Osteoblast (primary cell): ENCODE measurements at regions not wholly inside any gene's neighbourhood (a gene's known extent, or its start where the extent isn't known, plus 50 kb on each side); places are given as distances from the start of the nearest gene placed in this dataset.

Source experiments
- DNase-seq: peaks from one replicate; pipeline ENCODE4 v3.0.0; 2011; ENCODE audit warnings: low spot score, mixed read lengths; ENCODE audit not compliant: insufficient read length; ENCODE audit errors: missing footprints
- H2AFZ ChIP-seq: 2 replicates; pipeline ENCODE4 v1.6.0; 2011; ENCODE audit warnings: mild to moderate bottlenecking, low read length
- H3K27ac ChIP-seq: 2 replicates; pipeline ENCODE4 v1.5.1; 2011; ENCODE audit warnings: mild to moderate bottlenecking, low read depth, low read length, moderate library complexity
- H3K27me3 ChIP-seq: 2 replicates; pipeline ENCODE4 v1.6.0; 2012; ENCODE audit warnings: mild to moderate bottlenecking, control low read depth, inconsistent platforms, low read length, moderate library complexity; ENCODE audit not compliant: insufficient read depth
- H3K36me3 ChIP-seq: 2 replicates; pipeline ENCODE4 v1.5.1; 2011; ENCODE audit warnings: mild to moderate bottlenecking, low read length, control low read depth, moderate library complexity; ENCODE audit not compliant: insufficient read depth
- H3K4me1 ChIP-seq: 2 replicates; pipeline ENCODE4 v1.5.1; 2011; ENCODE audit warnings: mild to moderate bottlenecking, low read length, control low read depth, moderate library complexity; ENCODE audit not compliant: insufficient read depth
- H3K4me2 ChIP-seq: 2 replicates; pipeline ENCODE4 v1.6.0; 2011; ENCODE audit warnings: mild to moderate bottlenecking, low read length; ENCODE audit not compliant: insufficient read depth
- H3K4me3 ChIP-seq: fragments of 200-600 bp; sonication (generic); 3 replicates; pipeline ENCODE4 v1.5.1; 2012; ENCODE audit warnings: mild to moderate bottlenecking, low read length, inconsistent platforms; ENCODE audit not compliant: insufficient read depth
- H3K79me2 ChIP-seq: 2 replicates; pipeline ENCODE4 v1.6.0; 2012; ENCODE audit warnings: mild to moderate bottlenecking, low read length, control low read depth, inconsistent platforms; ENCODE audit not compliant: insufficient read depth
- H3K9me3 ChIP-seq: 2 replicates; pipeline ENCODE4 v1.5.1; 2011; ENCODE audit warnings: low read depth, low read length, control low read depth
- H4K20me1 ChIP-seq: 2 replicates; pipeline ENCODE4 v1.6.0; 2012; ENCODE audit warnings: mild to moderate bottlenecking, low read length, control low read depth; ENCODE audit not compliant: insufficient read depth
- CTCF ChIP-seq: IDR thresholded peaks from 2 replicates; pipeline ENCODE4 v1.5.1; 2011; ENCODE audit warnings: mild to moderate bottlenecking, low read depth, low read length, moderate library complexity; ENCODE audit errors: extremely low read depth

GRCh38 chr18:67788310-67789164 lies 272.0 kb upstream of the DSEL start:
- no peak overlapping the region for H3K27ac ChIP-seq
- H4K20me1 ChIP-seq, result no peaks in the 10 kb centered on the region
- TF ChIP-seq CTCF, result no peak
- no peak overlapping the region for H3K4me2 ChIP-seq
- peaks cover 6% of the 10 kb centered on the region for H3K4me1 ChIP-seq
- H3K36me3 ChIP-seq, result no peaks in the 10 kb centered on the region
- no peak for DNase-seq
- peak overlapping the region; percentile 4 for H2AFZ ChIP-seq
- no peak overlapping the region for H3K4me3 ChIP-seq
- no peaks in the 10 kb centered on the region for H3K9me3 ChIP-seq
- H3K27me3 ChIP-seq, result no peaks in the 10 kb centered on the region
- H3K79me2 ChIP-seq, result no peaks in the 10 kb centered on the region

- H4K20me1 ChIP-seq, result no peaks in the 10 kb centered on the region
- H3K36me3 ChIP-seq, result no peaks in the 10 kb centered on the region
- H3K4me1 ChIP-seq, result peaks cover 16% of the 10 kb centered on the region
- peak overlapping the region; percentile 73 for H3K27ac ChIP-seq
- peak overlapping the region; percentile 22 for H3K4me2 ChIP-seq
- no peak for DNase-seq
- no peak overlapping the region for H3K4me3 ChIP-seq
- H2AFZ ChIP-seq, result peak overlapping the region; percentile 78
- no peaks in the 10 kb centered on the region for H3K9me3 ChIP-seq
- H3K79me2 ChIP-seq, result no peaks in the 10 kb centered on the region
- TF ChIP-seq CTCF, result no peak
- H3K27me3 ChIP-seq, result no peaks in the 10 kb centered on the region
Observed at GRCh38 chr18:67783196-67783946, 266.9 kb upstream of the DSEL start.

- no peaks in the 10 kb centered on the region for H3K36me3 ChIP-seq
- no peaks in the 10 kb centered on the region for H3K79me2 ChIP-seq
- no peak overlapping the region for H3K4me2 ChIP-seq
- no peaks in the 10 kb centered on the region for H3K9me3 ChIP-seq
- no peaks in the 10 kb centered on the region for H4K20me1 ChIP-seq
- H3K27me3 ChIP-seq, result no peaks in the 10 kb centered on the region
- no peak overlapping the region for H3K27ac ChIP-seq
- H2AFZ ChIP-seq, result no peak overlapping the region
- no peak for DNase-seq
- no peak overlapping the region for H3K4me3 ChIP-seq
- TF ChIP-seq CTCF, result no peak
- H3K4me1 ChIP-seq, result peaks cover 5% of the 10 kb centered on the region
Observed at GRCh38 chr18:67778016-67778415, 261.5 kb upstream of the DSEL start.

GRCh38 chr18:67776929-67777328 lies 260.4 kb upstream of the DSEL start:
- no peak overlapping the region for H3K4me2 ChIP-seq
- H3K27ac ChIP-seq, result no peak overlapping the region
- H3K4me3 ChIP-seq, result no peak overlapping the region
- H3K27me3 ChIP-seq, result no peaks in the 10 kb centered on the region
- H3K36me3 ChIP-seq, result no peaks in the 10 kb centered on the region
- no peak for TF ChIP-seq CTCF
- H3K79me2 ChIP-seq, result no peaks in the 10 kb centered on the region
- no peaks in the 10 kb centered on the region for H4K20me1 ChIP-seq
- H2AFZ ChIP-seq, result no peak overlapping the region
- H3K4me1 ChIP-seq, result no peaks in the 10 kb centered on the region
- no peaks in the 10 kb centered on the region for H3K9me3 ChIP-seq
- DNase-seq, result no peak
